ENCODE measurements at regions not wholly inside any gene's neighbourhood (a gene's known extent, or its start where the extent isn't known, plus 50 kb on each side); places are given as distances from the start of the nearest gene placed in this dataset.

- TF ChIP-seq CTCF (IDR thresholded peaks at IDR 0.05) (no peak), POLR2A (IDR thresholded peaks at IDR 0.05) (no peak), POLR2AphosphoS5 (IDR thresholded peaks at IDR 0.05) (no peak)
These were observed 82.4 kb downstream of the AASDHPPT start for GRCh38 chr11:106159836-106160235.

Measured in prostate gland (tissue), 2 donors.